PC-3 (cell line): ENCODE measurements at regions not wholly inside any gene's neighbourhood (a gene's known extent, or its start where the extent isn't known, plus 50 kb on each side); places are given as distances from the start of the nearest gene placed in this dataset.
"Not testable (repeated sequence)": the region's sequence is repeated elsewhere in the genome, so short reads cannot be mapped to it uniquely, and the experiment has no call there.

Experiments used
- EZH2phosphoT487 ChIP-seq: fragments of 300-600 bp; sonication (generic); IDR thresholded peaks from 2 replicates; pipeline ENCODE4 v1.6.1; 2018; ENCODE audit warnings: mild to moderate bottlenecking, antibody characterized with exemption, low read length, borderline replicate concordance
- TF ChIP-seq, protein P1 (sequence below): fragments of 300-600 bp; sonication (generic); conservative IDR thresholded peaks from 2 replicates; pipeline ENCODE4 v1.5.1; 2017; ENCODE audit warnings: antibody characterized with exemption, low read depth, mild to moderate bottlenecking, low read length

DNA sequence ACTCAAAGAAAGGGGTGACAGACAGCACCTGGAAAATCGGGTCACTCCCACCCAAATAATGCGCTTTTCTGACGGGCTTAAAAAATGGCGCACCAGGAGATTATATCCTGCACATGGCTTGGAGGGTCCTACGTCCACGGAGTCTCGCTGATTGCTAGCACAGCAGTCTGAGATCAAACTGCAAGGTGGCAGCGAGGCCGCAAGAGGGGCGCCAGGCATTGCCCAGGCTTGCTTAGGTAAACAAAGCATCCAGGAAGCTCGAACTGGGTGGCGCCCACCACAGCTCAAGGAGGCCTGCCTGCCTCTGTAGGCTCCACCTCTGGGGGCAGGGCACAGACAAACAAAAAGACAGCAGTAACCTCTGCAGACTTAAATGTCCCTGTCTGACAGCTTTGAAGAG lies 741.5 kb downstream of the BCKDHB start:
- TF ChIP-seq, protein P1, sequence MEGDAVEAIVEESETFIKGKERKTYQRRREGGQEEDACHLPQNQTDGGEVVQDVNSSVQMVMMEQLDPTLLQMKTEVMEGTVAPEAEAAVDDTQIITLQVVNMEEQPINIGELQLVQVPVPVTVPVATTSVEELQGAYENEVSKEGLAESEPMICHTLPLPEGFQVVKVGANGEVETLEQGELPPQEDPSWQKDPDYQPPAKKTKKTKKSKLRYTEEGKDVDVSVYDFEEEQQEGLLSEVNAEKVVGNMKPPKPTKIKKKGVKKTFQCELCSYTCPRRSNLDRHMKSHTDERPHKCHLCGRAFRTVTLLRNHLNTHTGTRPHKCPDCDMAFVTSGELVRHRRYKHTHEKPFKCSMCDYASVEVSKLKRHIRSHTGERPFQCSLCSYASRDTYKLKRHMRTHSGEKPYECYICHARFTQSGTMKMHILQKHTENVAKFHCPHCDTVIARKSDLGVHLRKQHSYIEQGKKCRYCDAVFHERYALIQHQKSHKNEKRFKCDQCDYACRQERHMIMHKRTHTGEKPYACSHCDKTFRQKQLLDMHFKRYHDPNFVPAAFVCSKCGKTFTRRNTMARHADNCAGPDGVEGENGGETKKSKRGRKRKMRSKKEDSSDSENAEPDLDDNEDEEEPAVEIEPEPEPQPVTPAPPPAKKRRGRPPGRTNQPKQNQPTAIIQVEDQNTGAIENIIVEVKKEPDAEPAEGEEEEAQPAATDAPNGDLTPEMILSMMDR, result not testable (repeated sequence)
- TF ChIP-seq EZH2phosphoT487, result not testable (repeated sequence)
